Fibroblast of lung (primary cell): ENCODE measurements at regions not wholly inside any gene's neighbourhood (a gene's known extent, or its start where the extent isn't known, plus 50 kb on each side); places are given as distances from the start of the nearest gene placed in this dataset.

ENCODE experiments used
- DNase-seq, 2 donors: peaks; one replicate each; pipeline versions ENCODE4 v3.0.0 to v3.0.0-alpha.2; 2010; ENCODE audit warnings: low read depth in 2 of 2
- H2AFZ ChIP-seq: 2 replicates; pipeline ENCODE4 v1.5.1; 2012; ENCODE audit warnings: low read length, control low read depth, inconsistent platforms
- H3K27ac ChIP-seq: 2 replicates; pipeline ENCODE4 v1.5.1; 2011; ENCODE audit warnings: low read length, control low read depth; ENCODE audit not compliant: insufficient read depth
- H3K27me3 ChIP-seq: 2 replicates; pipeline ENCODE4 v1.5.1; 2011; ENCODE audit warnings: mild to moderate bottlenecking, low read length; ENCODE audit not compliant: control insufficient read depth, insufficient read depth
- H3K36me3 ChIP-seq: 2 replicates; pipeline ENCODE4 v1.5.1; 2011; ENCODE audit warnings: low read length; ENCODE audit not compliant: control insufficient read depth, insufficient read depth
- H3K4me1 ChIP-seq: 2 replicates; pipeline ENCODE4 v1.5.1; 2011; ENCODE audit warnings: low read length; ENCODE audit not compliant: control insufficient read depth, insufficient read depth; ENCODE audit errors: extremely low read depth
- H3K4me2 ChIP-seq: 2 replicates; pipeline ENCODE4 v1.5.1; 2011; ENCODE audit warnings: low read length, control low read depth; ENCODE audit not compliant: insufficient read depth; ENCODE audit errors: extremely low read depth
- H3K4me3 ChIP-seq, 4 experiments: fragments of 200-600 bp in 1 of 4; sonication (generic) in 1 of 4; replicated peaks in 1 of 4; 2 replicates each; pipeline ENCODE4 v1.5.1; 2011 to 2016; ENCODE audit warnings: low read length in 4 of 4, low read depth in 3 of 4, mild to moderate bottlenecking in 3 of 4, control low read depth in 2 of 4, inconsistent platforms in 1 of 4, mixed read lengths in 1 of 4; ENCODE audit not compliant: insufficient read depth in 1 of 4; ENCODE audit errors: control extremely low read depth in 1 of 4
- H3K79me2 ChIP-seq: 2 replicates; pipeline ENCODE4 v1.5.1; 2012; ENCODE audit warnings: mild to moderate bottlenecking, low read length, inconsistent platforms; ENCODE audit not compliant: control insufficient read depth, insufficient read depth
- H3K9ac ChIP-seq: 2 replicates; pipeline ENCODE4 v1.5.1; 2011; ENCODE audit warnings: mild to moderate bottlenecking, low read length, control low read depth; ENCODE audit not compliant: insufficient read depth
- H3K9me3 ChIP-seq: 2 replicates; pipeline ENCODE4 v1.5.1; 2012; ENCODE audit warnings: low read depth, low read length; ENCODE audit not compliant: control insufficient read depth, insufficient read depth
- H4K20me1 ChIP-seq: 2 replicates; pipeline ENCODE4 v1.5.1; 2011; ENCODE audit warnings: low read length; ENCODE audit not compliant: control insufficient read depth, insufficient read depth; ENCODE audit errors: extremely low read depth
- EZH2 ChIP-seq: IDR thresholded peaks from 2 replicates; pipeline ENCODE4 v1.5.1; 2012; ENCODE audit warnings: low read length, control low read depth, mild to moderate bottlenecking; ENCODE audit errors: missing control alignments
- TF ChIP-seq, protein P1 (sequence below), 2 donors: IDR thresholded peaks in 1 of 2; conservative IDR thresholded peaks in 1 of 2; 1 replicate in 1 of 2; 2 replicates in 1 of 2; pipeline ENCODE4 v1.5.1; 2011 to 2012; ENCODE audit warnings: low read length in 2 of 2, control low read depth in 1 of 2, inconsistent platforms in 1 of 2, low read depth in 1 of 2, mild to moderate bottlenecking in 1 of 2

DNA sequence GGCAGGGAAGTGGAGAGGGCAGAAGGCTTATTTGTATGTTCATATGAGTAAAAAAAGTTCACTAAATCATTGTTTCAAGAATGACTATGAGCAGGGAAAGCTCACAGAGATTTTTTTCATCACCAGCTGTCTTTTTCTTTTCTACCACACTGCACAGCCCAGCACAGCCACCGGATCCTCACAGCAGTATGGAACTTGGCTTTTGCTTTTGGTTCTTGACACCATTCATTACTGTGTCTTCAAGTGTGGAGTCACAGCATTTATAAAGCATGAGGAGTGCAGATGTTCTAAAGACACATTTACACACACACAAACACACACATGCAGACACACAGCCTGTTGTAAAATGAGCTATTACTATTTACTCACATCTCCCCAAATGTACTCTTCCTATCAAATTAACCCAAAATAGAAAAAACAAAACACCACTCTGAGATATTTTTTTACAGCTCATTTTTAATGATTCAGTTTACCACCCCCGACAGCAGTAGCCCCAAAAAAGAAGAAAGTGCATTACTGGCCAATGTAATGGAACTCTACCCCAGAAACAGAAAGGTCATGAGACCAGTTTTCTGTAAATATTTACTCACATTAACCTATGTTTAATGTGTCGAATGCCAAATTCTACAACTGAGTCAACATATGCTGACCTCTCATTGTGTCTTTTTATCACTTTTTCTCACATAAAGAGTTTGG is 60.5 kb downstream of the BTG1 start:
- Histone ChIP-seq H3K36me3 (no peaks in the 10 kb centered on the region), H3K4me3 (no peak overlapping the region), H3K9me3 (no peaks in the 10 kb centered on the region), H4K20me1 (no peaks in the 10 kb centered on the region), H3K27ac (no peak overlapping the region), H3K4me2 (no peak overlapping the region), H3K9ac (no peak overlapping the region), H3K4me1 (peaks cover 5% of the 10 kb centered on the region), H3K79me2 (no peaks in the 10 kb centered on the region), H3K27me3 (no peaks in the 10 kb centered on the region), H2AFZ (no peak overlapping the region)
- DNase-seq: peak in 1 of 2 donors; percentile 68
- no peak for TF ChIP-seq EZH2
- TF ChIP-seq, protein P1, sequence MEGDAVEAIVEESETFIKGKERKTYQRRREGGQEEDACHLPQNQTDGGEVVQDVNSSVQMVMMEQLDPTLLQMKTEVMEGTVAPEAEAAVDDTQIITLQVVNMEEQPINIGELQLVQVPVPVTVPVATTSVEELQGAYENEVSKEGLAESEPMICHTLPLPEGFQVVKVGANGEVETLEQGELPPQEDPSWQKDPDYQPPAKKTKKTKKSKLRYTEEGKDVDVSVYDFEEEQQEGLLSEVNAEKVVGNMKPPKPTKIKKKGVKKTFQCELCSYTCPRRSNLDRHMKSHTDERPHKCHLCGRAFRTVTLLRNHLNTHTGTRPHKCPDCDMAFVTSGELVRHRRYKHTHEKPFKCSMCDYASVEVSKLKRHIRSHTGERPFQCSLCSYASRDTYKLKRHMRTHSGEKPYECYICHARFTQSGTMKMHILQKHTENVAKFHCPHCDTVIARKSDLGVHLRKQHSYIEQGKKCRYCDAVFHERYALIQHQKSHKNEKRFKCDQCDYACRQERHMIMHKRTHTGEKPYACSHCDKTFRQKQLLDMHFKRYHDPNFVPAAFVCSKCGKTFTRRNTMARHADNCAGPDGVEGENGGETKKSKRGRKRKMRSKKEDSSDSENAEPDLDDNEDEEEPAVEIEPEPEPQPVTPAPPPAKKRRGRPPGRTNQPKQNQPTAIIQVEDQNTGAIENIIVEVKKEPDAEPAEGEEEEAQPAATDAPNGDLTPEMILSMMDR (conservative IDR thresholded peaks at IDR 0.05 in 1 of 2, IDR thresholded peaks at IDR 0.05 in 1 of 2; ENCODE audit: low read depth in 1 of 2, low read length in 2 of 2): no peak

DNA sequence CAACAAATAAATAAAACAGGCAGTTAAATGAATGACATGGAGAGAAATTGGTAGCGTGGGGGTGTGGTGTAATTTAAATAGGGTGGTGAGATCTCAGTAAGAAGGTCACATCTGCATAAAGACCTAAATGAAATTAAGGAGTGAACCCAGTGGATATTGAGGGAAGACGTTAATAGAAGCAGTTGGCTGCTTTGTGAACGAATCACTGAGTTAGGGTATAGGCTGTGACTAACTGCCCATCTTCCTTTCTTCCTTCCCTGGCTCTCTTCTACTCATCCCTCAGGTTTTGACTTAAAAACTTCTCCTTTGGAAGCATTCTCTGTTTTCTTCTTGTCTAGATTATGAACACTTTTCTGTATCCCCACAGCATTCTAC is 64.7 kb downstream of the BTG1 start:
- H3K27ac ChIP-seq: no peak overlapping the region
- no peaks in the 10 kb centered on the region for H3K27me3 ChIP-seq
- no peak overlapping the region for H2AFZ ChIP-seq
- H3K4me2 ChIP-seq: no peak overlapping the region
- peaks cover 23% of the 10 kb centered on the region for H3K4me1 ChIP-seq
- no peaks in the 10 kb centered on the region for H3K79me2 ChIP-seq
- H3K4me3 ChIP-seq: no peak overlapping the region
- H3K9ac ChIP-seq: no peak overlapping the region
- H4K20me1 ChIP-seq: no peaks in the 10 kb centered on the region
- H3K36me3 ChIP-seq: no peaks in the 10 kb centered on the region
- TF ChIP-seq EZH2: no peak
- TF ChIP-seq, protein P1 (conservative IDR thresholded peaks at IDR 0.05 in 1 of 2, IDR thresholded peaks at IDR 0.05 in 1 of 2; ENCODE audit: low read depth in 1 of 2, low read length in 2 of 2): no peak
- H3K9me3 ChIP-seq: no peaks in the 10 kb centered on the region
- DNase-seq: no peak

DNA sequence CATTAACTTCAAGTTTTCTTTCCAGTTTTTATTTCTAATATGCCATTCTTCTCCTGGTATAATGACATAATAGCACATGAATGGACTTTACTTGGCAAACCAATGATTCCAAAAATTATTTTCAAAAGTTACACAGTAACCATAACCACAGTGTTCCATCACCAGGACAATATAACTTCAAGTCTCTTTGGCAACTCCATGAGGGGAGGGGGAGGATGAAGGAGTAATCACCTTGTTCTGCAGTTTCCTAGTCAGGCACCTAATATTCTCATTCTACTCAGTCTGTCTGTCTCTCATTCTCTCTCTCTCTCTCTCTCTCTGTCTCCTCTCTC is 66.6 kb downstream of the BTG1 start:
- Histone ChIP-seq H3K4me3 (no peak overlapping the region), H3K27me3 (no peaks in the 10 kb centered on the region), H3K4me1 (peaks cover 26% of the 10 kb centered on the region), H2AFZ (no peak overlapping the region), H3K4me2 (no peak overlapping the region), H3K36me3 (no peaks in the 10 kb centered on the region), H3K27ac (peak overlapping the region; percentile 62), H3K79me2 (no peaks in the 10 kb centered on the region), H4K20me1 (no peaks in the 10 kb centered on the region), H3K9ac (no peak overlapping the region), H3K9me3 (no peaks in the 10 kb centered on the region)
- peak in 1 of 2 donors; percentile 41 for DNase-seq
- TF ChIP-seq EZH2: no peak
- TF ChIP-seq, protein P1 (conservative IDR thresholded peaks at IDR 0.05 in 1 of 2, IDR thresholded peaks at IDR 0.05 in 1 of 2; ENCODE audit: low read depth in 1 of 2, low read length in 2 of 2): no peak
